HCT116 (cell line): ENCODE measurements at regions not wholly inside any gene's neighbourhood (a gene's known extent, or its start where the extent isn't known, plus 50 kb on each side); places are given as distances from the start of the nearest gene placed in this dataset.

ENCODE experiments used
- ATAC-seq: fragments of 200-7000 bp; cut with Tn5 transposase; 2 replicates; pipeline ENCODE4 v1.9.1; 2020; ENCODE audit warnings: mild to moderate bottlenecking, moderate library complexity
- BruUV-seq: library from RNA; stranded (reverse); fragments of 400-500 nt; replicated peaks from 2 replicates; lab custom pipeline; 2021; lab: Mats Ljungman, UMichigan
- CTCF ChIA-PET: fragments of 300-600 bp; sonication (Branson Sonifier 250); formaldehyde crosslinking; loops from one replicate; lab custom pipeline; 2021; ENCODE audit warnings: antibody characterized with exemption; lab: Charles Lee
- POLR2A ChIA-PET: fragments of 300-600, 350-600 bp; sonication (Branson Sonifier 250); formaldehyde crosslinking; loops from one replicate; lab custom pipeline; 2021; ENCODE audit warnings: antibody characterized with exemption; lab: Charles Lee
- RAD21 ChIA-PET, 2 experiments: fragments of 300-600 bp; sonication (Branson Sonifier 250); formaldehyde crosslinking; loops; one replicate each; lab custom pipeline; 2023; ENCODE audit warnings: low total read pairs in 2 of 2; ENCODE audit not compliant: uncharacterized antibody in 2 of 2, unreplicated experiment in 2 of 2, low non-redundant PET in 1 of 2; lab: Charles Lee
- DNase-seq: peaks from one replicate; pipeline ENCODE4 v3.0.0-alpha.2; 2010; ENCODE audit warnings: low read depth, low spot score
- H2AFZ ChIP-seq: fragments of 200-600 bp; shearing (Covaris generic), sonication (generic); 2 replicates; pipeline ENCODE4 v1.6.1; 2017; ENCODE audit warnings: low read depth, mixed run types, mixed read lengths, antibody characterized with exemption, low read length; ENCODE audit not compliant: poor library complexity, severe bottlenecking
- H3K27ac ChIP-seq: 2 replicates; pipeline ENCODE4 v1.5.1; 2012; ENCODE audit warnings: low read depth, low read length
- H3K27me3 ChIP-seq: fragments of 200-600 bp; sonication (generic); 2 replicates; pipeline ENCODE4 v1.6.1; 2016; ENCODE audit warnings: mixed run types, low read length, mixed read lengths; ENCODE audit not compliant: insufficient read depth
- H3K36me3 ChIP-seq, 2 experiments: fragments of 200-500 bp in 1 of 2; fragments of 200-600 bp in 1 of 2; sonication (Bioruptor generic) in 1 of 2; sonication (generic) in 1 of 2; 2 replicates each; pipeline versions ENCODE4 v1.5.1 to v1.6.1; 2014 to 2016; ENCODE audit warnings: low read length in 2 of 2, inconsistent platforms in 1 of 2, mixed read lengths in 1 of 2, mixed run types in 1 of 2; ENCODE audit not compliant: insufficient read depth in 2 of 2, control insufficient read depth in 1 of 2
- H3K4me1 ChIP-seq, 2 experiments: fragments of 200-600 bp in 1 of 2; sonication (generic) in 1 of 2; 2 replicates each; pipeline versions ENCODE4 v1.5.1 to v1.6.1; 2012 to 2017; ENCODE audit warnings: low read length in 2 of 2, inconsistent platforms in 1 of 2, mild to moderate bottlenecking in 1 of 2, mixed read lengths in 1 of 2, mixed run types in 1 of 2, moderate library complexity in 1 of 2; ENCODE audit not compliant: insufficient read depth in 2 of 2, control insufficient read depth in 1 of 2
- H3K4me2 ChIP-seq: fragments of 200-600 bp; sonication (generic); 2 replicates; pipeline ENCODE4 v1.6.1; 2017; ENCODE audit warnings: mixed run types, low read length, mixed read lengths
- H3K4me3 ChIP-seq, 2 experiments: fragments of 200-600 bp in 1 of 2; sonication (generic) in 1 of 2; replicated peaks in 1 of 2; 2 replicates each; pipeline ENCODE4 v1.5.1; 2011 to 2016; ENCODE audit warnings: low read length in 2 of 2, control low read depth in 1 of 2, low read depth in 1 of 2, mild to moderate bottlenecking in 1 of 2, mixed read lengths in 1 of 2, mixed run types in 1 of 2
- H3K79me2 ChIP-seq: fragments of 200-600 bp; sonication (generic); 2 replicates; pipeline ENCODE4 v1.6.1; 2017; ENCODE audit warnings: mild to moderate bottlenecking, mixed run types, low read length, moderate library complexity, mixed read lengths; ENCODE audit not compliant: insufficient read depth
- H3K9ac ChIP-seq: fragments of 200-600 bp; sonication (generic); 2 replicates; pipeline ENCODE4 v1.6.1; 2016; ENCODE audit warnings: low read length, mixed read lengths
- H3K9me2 ChIP-seq: fragments of 200-600 bp; sonication (generic), shearing (Covaris generic); 2 replicates; pipeline ENCODE4 v1.6.1; 2017; ENCODE audit warnings: mixed run types, mild to moderate bottlenecking, moderate library complexity; ENCODE audit not compliant: insufficient read depth
- H3K9me3 ChIP-seq, 2 experiments: fragments of 200-500 bp in 1 of 2; fragments of 200-600 bp in 1 of 2; sonication (Bioruptor generic) in 1 of 2; sonication (generic) in 1 of 2; 2 replicates each; pipeline ENCODE4 v1.6.1; 2014 to 2017; ENCODE audit warnings: low read length in 2 of 2, mixed read lengths in 2 of 2, inconsistent platforms in 1 of 2, low read depth in 1 of 2, mild to moderate bottlenecking in 1 of 2, mixed run types in 1 of 2, moderate library complexity in 1 of 2; ENCODE audit not compliant: control insufficient read depth in 1 of 2, insufficient read depth in 1 of 2
- H4K20me1 ChIP-seq: fragments of 200-600 bp; sonication (generic), shearing (Covaris generic); 2 replicates; pipeline ENCODE4 v1.6.1; 2017; ENCODE audit warnings: mixed run types, mild to moderate bottlenecking, moderate library complexity; ENCODE audit not compliant: insufficient read depth
- CBX3 ChIP-seq: IDR thresholded peaks from 2 replicates; pipeline ENCODE4 v1.6.1; 2012; ENCODE audit warnings: low read depth
- CEBPB ChIP-seq: IDR thresholded peaks from 2 replicates; pipeline ENCODE4 v1.6.1; 2012; ENCODE audit warnings: low read depth
- EZH2 ChIP-seq: fragments of 200-600 bp; sonication (generic); IDR thresholded peaks from 2 replicates; pipeline ENCODE4 v1.6.1; 2017; ENCODE audit warnings: antibody characterized with exemption, mixed run types
- POLR2A ChIP-seq: IDR thresholded peaks from 2 replicates; pipeline ENCODE4 v1.7.0; 2011; ENCODE audit warnings: borderline replicate concordance; ENCODE audit not compliant: insufficient read depth, insufficient read length; ENCODE audit errors: extremely low read depth
- SIN3A ChIP-seq: IDR thresholded peaks from 2 replicates; pipeline ENCODE4 v1.6.1; 2012; ENCODE audit warnings: low read depth
- SP1 ChIP-seq: IDR thresholded peaks from 2 replicates; pipeline ENCODE4 v1.6.1; 2012; ENCODE audit warnings: low read depth
- SRF ChIP-seq: IDR thresholded peaks from 2 replicates; pipeline ENCODE4 v1.6.1; 2012; ENCODE audit warnings: low read depth
- TCF7L2 ChIP-seq: IDR thresholded peaks from 2 replicates; pipeline ENCODE4 v1.7.0; 2011; ENCODE audit warnings: borderline replicate concordance, inconsistent platforms; ENCODE audit not compliant: insufficient read depth, insufficient read length; ENCODE audit errors: extremely low read depth
- ZFX ChIP-seq: fragments of 450-650 bp; IDR thresholded peaks from 2 replicates; pipeline ENCODE4 v1.6.1; 2017
- intact Hi-C: fragments of 100-400 bp; cut with micrococcal nuclease; formaldehyde crosslinking; loops from 2 replicates; pipeline ENCODE4 v1.10.0; 2022
- TF ChIP-seq, protein P1 (sequence below): IDR thresholded peaks from 2 replicates; pipeline ENCODE4 v1.6.1; 2011; ENCODE audit warnings: mild to moderate bottlenecking, low read length, moderate library complexity; ENCODE audit not compliant: insufficient replicate concordance; ENCODE audit errors: extremely low read depth
- TF ChIP-seq, protein P2 (sequence below): IDR thresholded peaks from 2 replicates; pipeline ENCODE4 v1.6.1; 2012
- TF ChIP-seq, protein P3 (sequence below): IDR thresholded peaks from 2 replicates; pipeline ENCODE4 v1.6.1; 2012; ENCODE audit warnings: low read depth
- TF ChIP-seq, protein P4 (sequence below): IDR thresholded peaks from 2 replicates; pipeline ENCODE4 v1.6.1; 2012

DNA sequence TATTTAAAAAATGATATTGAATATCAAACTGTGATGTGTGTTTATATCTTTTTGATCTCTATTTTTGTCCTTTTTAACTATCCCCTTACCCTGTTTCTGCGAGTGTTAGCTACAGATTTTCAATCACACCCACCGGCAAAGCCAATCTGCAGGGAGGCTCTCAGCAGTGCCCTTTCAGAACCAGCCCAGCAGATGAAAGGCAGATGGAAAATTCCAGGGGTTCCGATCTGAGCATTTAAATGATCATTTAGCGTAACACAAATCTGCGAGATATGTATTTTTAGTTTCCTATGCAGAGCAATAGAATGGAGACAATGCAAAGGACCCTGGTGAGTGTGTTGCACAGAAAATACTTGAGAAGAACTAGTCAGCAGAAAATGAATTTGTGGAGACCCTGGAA is 2170.5 kb upstream of the PIK3C3 start:
- POLR2A ChIA-PET = no interaction called here
- Histone ChIP-seq H4K20me1 (no peaks in the 10 kb centered on the region), H3K9me2 (no peaks in the 10 kb centered on the region), H3K79me2 (peaks cover 52% of the 10 kb centered on the region), H3K9ac (no peak overlapping the region), H3K27me3 (no peaks in the 10 kb centered on the region), H3K27ac (no peak overlapping the region), H3K9me3 (peaks cover 0 to 5% of the 10 kb centered on the region in 2 experiments; a peak in 1 of 4 replicates), H3K36me3 (no peaks in the 10 kb centered on the region), H3K4me3 (no peak overlapping the region), H3K4me2 (no peak overlapping the region), H3K4me1 (no peaks in the 10 kb centered on the region), H2AFZ (no peak overlapping the region)
- RAD21 ChIA-PET = no interaction called here
- no TSS peak for BruUV-seq
- no peak for DNase-seq
- intact Hi-C loops = no loop called here
- ATAC-seq = no peak
- CTCF ChIA-PET = no interaction called here
- TF ChIP-seq POLR2A (no peak), SP1 (no peak)
- TF ChIP-seq, protein P1, sequence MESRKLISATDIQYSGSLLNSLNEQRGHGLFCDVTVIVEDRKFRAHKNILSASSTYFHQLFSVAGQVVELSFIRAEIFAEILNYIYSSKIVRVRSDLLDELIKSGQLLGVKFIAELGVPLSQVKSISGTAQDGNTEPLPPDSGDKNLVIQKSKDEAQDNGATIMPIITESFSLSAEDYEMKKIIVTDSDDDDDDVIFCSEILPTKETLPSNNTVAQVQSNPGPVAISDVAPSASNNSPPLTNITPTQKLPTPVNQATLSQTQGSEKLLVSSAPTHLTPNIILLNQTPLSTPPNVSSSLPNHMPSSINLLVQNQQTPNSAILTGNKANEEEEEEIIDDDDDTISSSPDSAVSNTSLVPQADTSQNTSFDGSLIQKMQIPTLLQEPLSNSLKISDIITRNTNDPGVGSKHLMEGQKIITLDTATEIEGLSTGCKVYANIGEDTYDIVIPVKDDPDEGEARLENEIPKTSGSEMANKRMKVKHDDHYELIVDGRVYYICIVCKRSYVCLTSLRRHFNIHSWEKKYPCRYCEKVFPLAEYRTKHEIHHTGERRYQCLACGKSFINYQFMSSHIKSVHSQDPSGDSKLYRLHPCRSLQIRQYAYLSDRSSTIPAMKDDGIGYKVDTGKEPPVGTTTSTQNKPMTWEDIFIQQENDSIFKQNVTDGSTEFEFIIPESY = no peak
- TF ChIP-seq, all 23 proteins: peak for 0

- no peak overlapping the region for H3K4me2 ChIP-seq
- no peaks in the 10 kb centered on the region for H3K9me2 ChIP-seq
- H4K20me1 ChIP-seq = no peaks in the 10 kb centered on the region
- H3K9me3 ChIP-seq = peaks cover 0 to 5% of the 10 kb centered on the region in 2 experiments; a peak in 1 of 4 replicates
- no peak overlapping the region for H3K27ac ChIP-seq
- no peaks in the 10 kb centered on the region for H3K36me3 ChIP-seq
- ChIA-PET RAD21 (no interaction called here), CTCF (no interaction called here), POLR2A (no interaction called here)
- BruUV-seq = no TSS peak
- no peaks in the 10 kb centered on the region for H3K4me1 ChIP-seq
- no peaks in the 10 kb centered on the region for H3K27me3 ChIP-seq
- DNase-seq (no peak), ATAC-seq (no peak)
- no peak overlapping the region for H3K9ac ChIP-seq
- H3K79me2 ChIP-seq = peaks cover 41% of the 10 kb centered on the region
- H2AFZ ChIP-seq = no peak overlapping the region
- intact Hi-C loops = no loop called here
- no peak overlapping the region for H3K4me3 ChIP-seq
- TF ChIP-seq, protein P1 = no peak
- TF ChIP-seq, protein P2, sequence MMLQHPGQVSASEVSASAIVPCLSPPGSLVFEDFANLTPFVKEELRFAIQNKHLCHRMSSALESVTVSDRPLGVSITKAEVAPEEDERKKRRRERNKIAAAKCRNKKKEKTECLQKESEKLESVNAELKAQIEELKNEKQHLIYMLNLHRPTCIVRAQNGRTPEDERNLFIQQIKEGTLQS = no peak
- TF ChIP-seq SP1 = no peak
- TF ChIP-seq, protein P3, sequence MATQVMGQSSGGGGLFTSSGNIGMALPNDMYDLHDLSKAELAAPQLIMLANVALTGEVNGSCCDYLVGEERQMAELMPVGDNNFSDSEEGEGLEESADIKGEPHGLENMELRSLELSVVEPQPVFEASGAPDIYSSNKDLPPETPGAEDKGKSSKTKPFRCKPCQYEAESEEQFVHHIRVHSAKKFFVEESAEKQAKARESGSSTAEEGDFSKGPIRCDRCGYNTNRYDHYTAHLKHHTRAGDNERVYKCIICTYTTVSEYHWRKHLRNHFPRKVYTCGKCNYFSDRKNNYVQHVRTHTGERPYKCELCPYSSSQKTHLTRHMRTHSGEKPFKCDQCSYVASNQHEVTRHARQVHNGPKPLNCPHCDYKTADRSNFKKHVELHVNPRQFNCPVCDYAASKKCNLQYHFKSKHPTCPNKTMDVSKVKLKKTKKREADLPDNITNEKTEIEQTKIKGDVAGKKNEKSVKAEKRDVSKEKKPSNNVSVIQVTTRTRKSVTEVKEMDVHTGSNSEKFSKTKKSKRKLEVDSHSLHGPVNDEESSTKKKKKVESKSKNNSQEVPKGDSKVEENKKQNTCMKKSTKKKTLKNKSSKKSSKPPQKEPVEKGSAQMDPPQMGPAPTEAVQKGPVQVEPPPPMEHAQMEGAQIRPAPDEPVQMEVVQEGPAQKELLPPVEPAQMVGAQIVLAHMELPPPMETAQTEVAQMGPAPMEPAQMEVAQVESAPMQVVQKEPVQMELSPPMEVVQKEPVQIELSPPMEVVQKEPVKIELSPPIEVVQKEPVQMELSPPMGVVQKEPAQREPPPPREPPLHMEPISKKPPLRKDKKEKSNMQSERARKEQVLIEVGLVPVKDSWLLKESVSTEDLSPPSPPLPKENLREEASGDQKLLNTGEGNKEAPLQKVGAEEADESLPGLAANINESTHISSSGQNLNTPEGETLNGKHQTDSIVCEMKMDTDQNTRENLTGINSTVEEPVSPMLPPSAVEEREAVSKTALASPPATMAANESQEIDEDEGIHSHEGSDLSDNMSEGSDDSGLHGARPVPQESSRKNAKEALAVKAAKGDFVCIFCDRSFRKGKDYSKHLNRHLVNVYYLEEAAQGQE = no peak
- TF ChIP-seq EZH2 = no peak
- TF ChIP-seq SIN3A = no peak
- no peak for TF ChIP-seq CEBPB
- TF ChIP-seq SRF = no peak
- TF ChIP-seq, protein P4, sequence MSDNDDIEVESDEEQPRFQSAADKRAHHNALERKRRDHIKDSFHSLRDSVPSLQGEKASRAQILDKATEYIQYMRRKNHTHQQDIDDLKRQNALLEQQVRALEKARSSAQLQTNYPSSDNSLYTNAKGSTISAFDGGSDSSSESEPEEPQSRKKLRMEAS = no peak
- TF ChIP-seq TCF7L2 = no peak
- TF ChIP-seq ZFX = no peak
- no peak for TF ChIP-seq CBX3
Measured at GRCh38 chr18:39781565-39781964, 2173.5 kb upstream of the PIK3C3 start.
